GM12878 (cell line): ENCODE measurements at regions not wholly inside any gene's neighbourhood (a gene's known extent, or its start where the extent isn't known, plus 50 kb on each side); places are given as distances from the start of the nearest gene placed in this dataset.

Experiments
- ATAC-seq: fragments of 200-7000 bp; cut with Tn5 transposase; 3 replicates; pipeline ENCODE4 v1.9.1; 2020; ENCODE audit warnings: mild to moderate bottlenecking, moderate library complexity
- BruUV-seq: library from RNA; stranded (reverse); fragments of 400-500 nt; replicated peaks from 2 replicates; lab custom pipeline; 2021; lab: Mats Ljungman, UMichigan
- CTCF ChIA-PET: fragments of 300-600 bp; sonication (Branson Sonifier 250); formaldehyde crosslinking; extraction: SDS; loops from one replicate; lab custom pipeline; 2021; ENCODE audit warnings: inconsistent platforms; lab: Yijun Ruan, JAX
- POLR2A ChIA-PET: fragments of 350-600 bp; formaldehyde crosslinking; extraction: SDS; loops from one replicate; lab custom pipeline; 2021; ENCODE audit warnings: inconsistent platforms; lab: Charles Lee
- RAD21 ChIA-PET: fragments of 300-600 bp; sonication (Branson Sonifier 250); formaldehyde crosslinking; loops from one replicate; lab custom pipeline; 2023; ENCODE audit warnings: antibody characterized with exemption; ENCODE audit not compliant: unreplicated experiment; lab: Charles Lee
- SMC1A ChIA-PET: fragments of 300-600 bp; sonication (Branson Sonifier 250); formaldehyde crosslinking; loops from one replicate; lab custom pipeline; 2023; ENCODE audit not compliant: unreplicated experiment, uncharacterized antibody; lab: Charles Lee
- DNase-seq: peaks from one replicate; pipeline ENCODE4 v3.0.0-alpha.2; 2011; ENCODE audit warnings: low read depth, low spot score
- FAIRE-seq: peaks from 3 replicates; lab custom pipeline; 2011; peaks lifted over from hg19 to GRCh38; lab: Jason Lieb, UNC
- H2AFZ ChIP-seq: 2 replicates; pipeline ENCODE4 v1.6.0; 2011; ENCODE audit warnings: low read depth, low read length, control low read depth; ENCODE audit not compliant: control insufficient read depth
- H3K27ac ChIP-seq: 2 replicates; pipeline ENCODE4 v1.5.1; 2011; ENCODE audit warnings: control low read depth; ENCODE audit not compliant: control insufficient read depth, insufficient read depth
- H3K27me3 ChIP-seq, 2 experiments: replicated peaks in 1 of 2; 2 replicates each; pipeline versions ENCODE4 v1.6.0 to v1.6.1; 2011; ENCODE audit warnings: low read length in 1 of 2; ENCODE audit not compliant: control insufficient read depth in 2 of 2, insufficient read depth in 2 of 2
- H3K36me3 ChIP-seq, 2 experiments: 2 replicates each; pipeline ENCODE4 v1.5.1; 2011; ENCODE audit warnings: low read length in 1 of 2; ENCODE audit not compliant: control insufficient read depth in 2 of 2, insufficient read depth in 2 of 2
- H3K4me1 ChIP-seq: 2 replicates; pipeline ENCODE4 v1.6.1; 2011; ENCODE audit warnings: mild to moderate bottlenecking, low read length, moderate library complexity, mixed read lengths; ENCODE audit not compliant: control insufficient read depth, insufficient read depth
- H3K4me2 ChIP-seq: 2 replicates; pipeline ENCODE4 v1.6.0; 2011; ENCODE audit warnings: control low read depth; ENCODE audit not compliant: control insufficient read depth, insufficient read depth
- H3K4me3 ChIP-seq: fragments of 200-600 bp; sonication (generic); 2 replicates; pipeline ENCODE4 v1.5.1; 2016
- H3K79me2 ChIP-seq: 2 replicates; pipeline ENCODE4 v1.6.0; 2011; ENCODE audit warnings: low read length; ENCODE audit not compliant: control insufficient read depth, insufficient read depth
- H3K9ac ChIP-seq: 2 replicates; pipeline ENCODE4 v1.8.0; 2011; ENCODE audit warnings: low read length, control low read depth, mixed read lengths; ENCODE audit not compliant: control insufficient read depth, insufficient read depth
- H3K9me3 ChIP-seq: replicated peaks from 3 replicates; pipeline ENCODE4 v1.5.1; 2011; ENCODE audit warnings: mild to moderate bottlenecking, low read length; ENCODE audit not compliant: control insufficient read depth, insufficient read depth
- H4K20me1 ChIP-seq: 2 replicates; pipeline ENCODE4 v1.6.0; 2011; ENCODE audit not compliant: control insufficient read depth, insufficient read depth
- BCL11A ChIP-seq: IDR thresholded peaks from 2 replicates; pipeline ENCODE4 v1.6.1; 2011; ENCODE audit warnings: low read depth, low read length
- CREM ChIP-seq: IDR thresholded peaks from 2 replicates; pipeline ENCODE4 v1.6.1; 2014; ENCODE audit warnings: antibody characterized with exemption, low read depth
- EGR1 ChIP-seq, 2 experiments: IDR thresholded peaks; 1 replicate in 1 of 2; 2 replicates in 1 of 2; pipeline ENCODE4 v1.6.1; 2011 to 2012; ENCODE audit warnings: low read depth in 2 of 2, low read length in 2 of 2, borderline replicate concordance in 1 of 2, mild to moderate bottlenecking in 1 of 2, moderate library complexity in 1 of 2
- ESRRA ChIP-seq: IDR thresholded peaks from 2 replicates; pipeline ENCODE4 v1.6.1; 2012; ENCODE audit warnings: mild to moderate bottlenecking, low read length, improper control_type of control experiment
- HDAC2 ChIP-seq: fragments of 200-600 bp; sonication (generic); IDR thresholded peaks from 2 replicates; pipeline ENCODE4 v1.6.1; 2017
- IKZF2 ChIP-seq, 2 experiments: fragments of 450-650 bp; IDR thresholded peaks; 2 replicates each; pipeline ENCODE4 v1.6.1; 2017; ENCODE audit warnings: mild to moderate bottlenecking in 2 of 2, moderate library complexity in 2 of 2
- NBN ChIP-seq: fragments of 450-650 bp; IDR thresholded peaks from 2 replicates; pipeline ENCODE4 v1.6.1; 2016
- NFYB ChIP-seq: IDR thresholded peaks from 2 replicates; pipeline ENCODE4 v1.6.1; 2011; ENCODE audit warnings: low read depth, mild to moderate bottlenecking, low read length, improper control_type of control experiment, moderate library complexity; ENCODE audit not compliant: insufficient read depth
- NR2C2 ChIP-seq: IDR thresholded peaks from 2 replicates; pipeline ENCODE4 v1.6.1; 2011; ENCODE audit warnings: borderline replicate concordance, low read depth; ENCODE audit not compliant: control insufficient read depth, insufficient read length
- NR2F1 ChIP-seq: fragments of 450-650 bp; conservative IDR thresholded peaks from 2 replicates; pipeline ENCODE4 v1.6.1; 2017; ENCODE audit warnings: mild to moderate bottlenecking
- RUNX3 ChIP-seq: IDR thresholded peaks from 2 replicates; pipeline ENCODE4 v1.6.1; 2012; ENCODE audit warnings: low read length, inconsistent platforms
- SREBF2 ChIP-seq: IDR thresholded peaks from 2 replicates; pipeline ENCODE4 v1.6.1; 2012; ENCODE audit warnings: mild to moderate bottlenecking, low read length
- YBX1 ChIP-seq: fragments of 450-650 bp; IDR thresholded peaks from 2 replicates; pipeline ENCODE4 v1.6.1; 2016; ENCODE audit warnings: antibody characterized with exemption
- ZBED1 ChIP-seq: IDR thresholded peaks from 2 replicates; pipeline ENCODE4 v1.6.1; 2016; ENCODE audit warnings: borderline replicate concordance
- ZNF622 ChIP-seq: fragments of 450-650 bp; IDR thresholded peaks from 2 replicates; pipeline ENCODE4 v1.6.1; 2017; ENCODE audit warnings: mild to moderate bottlenecking, inconsistent platforms
- WGBS: methylation state at CpG from one replicate; pipeline ENCODE4 v1.1.6; 2016; ENCODE audit warnings: low lambda C conversion rate; ENCODE audit not compliant: insufficient replicate concordance, insufficient coverage; ENCODE audit errors: missing lambda C conversion rate; 5-methylcytosine and 5-hydroxymethylcytosine counted together
- in situ Hi-C: fragments of 300-500 bp; cut with MboI; formaldehyde crosslinking; loops from 9 replicates; pipeline ENCODE4 v1.14.3; 2018; ENCODE audit warnings: mixed read lengths
- intact Hi-C: fragments of 100-400 bp; cut with micrococcal nuclease; formaldehyde crosslinking; loops from one replicate; pipeline ENCODE4 v1.14.2; 2022; ENCODE audit not compliant: unreplicated experiment
- TF ChIP-seq, protein P1 (sequence below): fragments of 150-350 bp; IDR thresholded peaks from 2 replicates; pipeline ENCODE4 v1.6.1; 2016; ENCODE audit warnings: low read depth, low read length
- TF ChIP-seq, protein P2 (sequence below): IDR thresholded peaks from 2 replicates; pipeline ENCODE4 v1.6.1; 2012; ENCODE audit warnings: low read length, inconsistent platforms

DNA sequence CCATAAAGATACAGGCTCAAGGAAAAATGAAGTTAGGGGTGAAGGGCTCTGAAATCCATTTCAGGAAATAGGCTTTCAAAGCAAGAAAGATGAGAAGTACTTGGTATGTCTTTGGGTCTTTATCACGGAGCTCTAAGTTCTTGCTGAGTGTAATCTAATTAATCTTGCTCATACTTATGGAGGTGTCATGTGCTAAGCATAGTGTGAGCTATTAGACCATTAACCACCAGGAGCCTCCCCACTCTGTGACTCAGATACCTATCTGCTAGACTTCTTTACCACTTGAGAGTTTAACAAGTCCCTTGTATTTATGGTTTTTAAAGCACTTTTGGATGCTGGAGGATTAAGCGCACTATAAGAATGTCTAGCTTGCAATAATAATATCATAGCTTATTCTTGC is 678.7 kb downstream of the EPHA4 start (continued):
- TF ChIP-seq EGR1 (IDR thresholded peaks at IDR 0.05; ENCODE audit: borderline replicate concordance in 1 of 2, low read depth in 2 of 2, low read length in 2 of 2) (no peak), SREBF2 (no peak), NR2F1 (no peak)
- TF ChIP-seq, protein P1, sequence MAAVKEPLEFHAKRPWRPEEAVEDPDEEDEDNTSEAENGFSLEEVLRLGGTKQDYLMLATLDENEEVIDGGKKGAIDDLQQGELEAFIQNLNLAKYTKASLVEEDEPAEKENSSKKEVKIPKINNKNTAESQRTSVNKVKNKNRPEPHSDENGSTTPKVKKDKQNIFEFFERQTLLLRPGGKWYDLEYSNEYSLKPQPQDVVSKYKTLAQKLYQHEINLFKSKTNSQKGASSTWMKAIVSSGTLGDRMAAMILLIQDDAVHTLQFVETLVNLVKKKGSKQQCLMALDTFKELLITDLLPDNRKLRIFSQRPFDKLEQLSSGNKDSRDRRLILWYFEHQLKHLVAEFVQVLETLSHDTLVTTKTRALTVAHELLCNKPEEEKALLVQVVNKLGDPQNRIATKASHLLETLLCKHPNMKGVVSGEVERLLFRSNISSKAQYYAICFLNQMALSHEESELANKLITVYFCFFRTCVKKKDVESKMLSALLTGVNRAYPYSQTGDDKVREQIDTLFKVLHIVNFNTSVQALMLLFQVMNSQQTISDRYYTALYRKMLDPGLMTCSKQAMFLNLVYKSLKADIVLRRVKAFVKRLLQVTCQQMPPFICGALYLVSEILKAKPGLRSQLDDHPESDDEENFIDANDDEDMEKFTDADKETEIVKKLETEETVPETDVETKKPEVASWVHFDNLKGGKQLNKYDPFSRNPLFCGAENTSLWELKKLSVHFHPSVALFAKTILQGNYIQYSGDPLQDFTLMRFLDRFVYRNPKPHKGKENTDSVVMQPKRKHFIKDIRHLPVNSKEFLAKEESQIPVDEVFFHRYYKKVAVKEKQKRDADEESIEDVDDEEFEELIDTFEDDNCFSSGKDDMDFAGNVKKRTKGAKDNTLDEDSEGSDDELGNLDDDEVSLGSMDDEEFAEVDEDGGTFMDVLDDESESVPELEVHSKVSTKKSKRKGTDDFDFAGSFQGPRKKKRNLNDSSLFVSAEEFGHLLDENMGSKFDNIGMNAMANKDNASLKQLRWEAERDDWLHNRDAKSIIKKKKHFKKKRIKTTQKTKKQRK = no peak

- Histone ChIP-seq H3K79me2 (no peaks in the 10 kb centered on the region), H3K27ac (no peak overlapping the region), H3K4me2 (no peak overlapping the region), H3K27me3 (no peaks in the 10 kb centered on the region), H4K20me1 (no peaks in the 10 kb centered on the region), H3K9ac (no peak overlapping the region), H2AFZ (no peak overlapping the region), H3K4me3 (no peak overlapping the region), H3K9me3 (no peaks in the 10 kb centered on the region), H3K36me3 (no peaks in the 10 kb centered on the region), H3K4me1 (no peaks in the 10 kb centered on the region)
- SMC1A ChIA-PET = no interaction called here
- BruUV-seq = no TSS peak
- in situ Hi-C loops = no loop called here
- RAD21 ChIA-PET = no interaction called here
- FAIRE-seq (no peak), ATAC-seq (no peak), DNase-seq (no peak)
- CTCF ChIA-PET = interaction anchor here (0.5 to 2.0 kb wide), 3 partner anchors 9 to 30 kb away, joined by 3 to 4 read pairs (median 4); no protein-coding TSS in a partner anchor
- POLR2A ChIA-PET = no interaction called here
- WGBS = 0% methylated on average over 1 of the region's 1 CpG
- TF ChIP-seq NFYB (no peak), BCL11A (no peak), NBN (no peak), HDAC2 (no peak), IKZF2 (IDR thresholded peaks at IDR 0.05) (no peak), YBX1 (no peak), ZBED1 (no peak), ESRRA (no peak), CREM (no peak), RUNX3 (no peak), ZNF622 (no peak), NR2C2 (no peak)
- TF ChIP-seq, protein P2, sequence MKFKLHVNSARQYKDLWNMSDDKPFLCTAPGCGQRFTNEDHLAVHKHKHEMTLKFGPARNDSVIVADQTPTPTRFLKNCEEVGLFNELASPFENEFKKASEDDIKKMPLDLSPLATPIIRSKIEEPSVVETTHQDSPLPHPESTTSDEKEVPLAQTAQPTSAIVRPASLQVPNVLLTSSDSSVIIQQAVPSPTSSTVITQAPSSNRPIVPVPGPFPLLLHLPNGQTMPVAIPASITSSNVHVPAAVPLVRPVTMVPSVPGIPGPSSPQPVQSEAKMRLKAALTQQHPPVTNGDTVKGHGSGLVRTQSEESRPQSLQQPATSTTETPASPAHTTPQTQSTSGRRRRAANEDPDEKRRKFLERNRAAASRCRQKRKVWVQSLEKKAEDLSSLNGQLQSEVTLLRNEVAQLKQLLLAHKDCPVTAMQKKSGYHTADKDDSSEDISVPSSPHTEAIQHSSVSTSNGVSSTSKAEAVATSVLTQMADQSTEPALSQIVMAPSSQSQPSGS = no peak
- intact Hi-C loops = no loop called here
These were observed 678.0 kb downstream of the EPHA4 start for GRCh38 chr2:220894069-220894468.
